ENCODE measurements at regions not wholly inside any gene's neighbourhood (a gene's known extent, or its start where the extent isn't known, plus 50 kb on each side); places are given as distances from the start of the nearest gene placed in this dataset.
"Not testable (repeated sequence)": the region's sequence is repeated elsewhere in the genome, so short reads cannot be mapped to it uniquely, and the experiment has no call there.

DNA sequence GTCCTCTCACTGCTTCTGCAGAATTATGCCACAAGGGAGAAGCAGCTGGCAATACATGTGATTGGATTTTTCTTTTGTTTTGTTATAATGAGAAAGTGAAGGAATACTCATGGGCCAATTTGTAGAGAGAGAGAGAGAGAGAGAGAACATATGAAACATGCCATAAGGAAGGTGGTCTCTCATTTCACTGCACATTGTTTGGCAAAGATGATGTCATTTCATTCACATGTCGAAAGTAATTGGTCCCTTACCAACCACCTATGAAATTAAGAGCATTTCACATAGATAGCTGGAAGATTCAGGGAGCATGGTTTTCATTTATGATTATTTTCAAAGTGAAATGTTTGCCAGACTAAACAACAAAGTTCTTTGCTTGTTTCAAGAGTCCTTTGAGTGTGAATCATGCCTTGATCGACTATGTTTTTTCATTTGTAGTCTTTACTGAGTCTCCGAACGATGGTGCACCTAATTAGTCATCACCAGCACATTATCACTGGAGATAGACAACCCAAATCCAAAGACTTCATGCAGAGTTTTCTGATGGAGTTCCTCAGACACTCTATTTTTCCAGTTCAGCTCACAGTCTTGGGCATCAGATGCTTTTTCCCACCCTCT, 130.1 kb upstream of the ZEB1 start:
- no peak for DNase-seq

DNA sequence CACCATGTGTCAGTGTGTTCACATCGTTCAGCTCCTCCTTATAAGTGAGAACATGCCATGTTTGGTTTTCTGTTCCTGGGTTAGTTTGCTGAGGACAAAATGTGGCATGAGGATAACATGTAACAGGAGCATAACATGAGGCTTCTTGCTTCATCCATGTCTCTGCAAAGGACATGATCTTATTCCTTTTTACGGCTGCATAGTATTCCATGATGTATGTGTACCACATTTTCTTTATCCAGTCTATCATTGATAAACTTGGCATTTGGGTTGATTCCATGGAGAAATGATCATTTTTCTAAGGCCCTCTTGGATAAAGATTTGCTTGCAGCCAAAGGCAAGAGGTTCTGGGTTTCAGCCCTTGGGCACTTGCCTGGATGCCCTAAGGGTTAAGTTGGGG, 128.5 kb upstream of the ZEB1 start:
- no peak for DNase-seq

- DNase-seq = no peak
Measured at GRCh38 chr10:31192475-31192874, 126.5 kb upstream of the ZEB1 start.

- no peak for DNase-seq
Measured at GRCh38 chr10:31194986-31195385, 124.0 kb upstream of the ZEB1 start.

- no peak for DNase-seq
Measured at GRCh38 chr10:31197886-31198285, 121.1 kb upstream of the ZEB1 start.

DNA sequence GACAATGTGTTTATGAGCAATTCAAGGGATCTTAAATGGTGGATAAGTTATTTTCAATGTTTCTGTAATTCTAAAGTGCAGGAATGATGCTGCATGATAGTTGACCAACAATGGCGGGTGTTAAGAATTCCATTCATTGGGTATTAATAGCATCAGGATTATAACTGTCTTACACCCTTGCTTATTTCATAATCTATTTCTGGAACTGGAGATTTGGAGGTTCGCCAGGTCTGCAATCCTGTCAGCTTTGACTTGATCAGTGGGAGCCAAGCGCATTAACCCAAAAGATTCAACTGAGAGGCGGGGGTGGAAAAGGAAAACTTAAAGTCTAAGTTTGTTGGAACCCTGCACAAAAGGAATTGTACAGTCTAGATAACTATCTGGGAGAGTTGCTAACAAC, 114.9 kb upstream of the ZEB1 start:
- DNase-seq = no peak

- no peak for DNase-seq
Measured at GRCh38 chr10:31207636-31208035, 111.4 kb upstream of the ZEB1 start.

DNA sequence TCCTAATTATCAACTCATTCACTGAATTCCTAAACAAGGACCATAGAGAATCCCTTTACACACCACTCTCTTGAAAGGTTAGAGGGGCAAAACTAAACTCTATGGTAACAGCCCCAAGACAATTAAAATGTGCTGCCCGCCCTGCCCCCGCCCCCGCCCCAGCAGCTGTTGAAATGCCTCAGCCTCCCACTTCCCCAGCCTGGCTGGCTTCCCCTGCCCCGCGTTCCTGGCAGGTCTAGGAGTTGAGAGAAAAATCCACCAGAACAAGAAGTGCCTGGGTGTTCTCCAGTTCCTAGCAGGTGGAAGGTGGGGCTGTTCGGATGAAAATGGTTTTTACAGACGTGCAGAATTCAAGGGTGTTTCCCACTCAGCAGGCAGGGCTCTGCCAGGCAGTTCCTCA, 109.5 kb upstream of the ZEB1 start:
- no peak for DNase-seq

DNA sequence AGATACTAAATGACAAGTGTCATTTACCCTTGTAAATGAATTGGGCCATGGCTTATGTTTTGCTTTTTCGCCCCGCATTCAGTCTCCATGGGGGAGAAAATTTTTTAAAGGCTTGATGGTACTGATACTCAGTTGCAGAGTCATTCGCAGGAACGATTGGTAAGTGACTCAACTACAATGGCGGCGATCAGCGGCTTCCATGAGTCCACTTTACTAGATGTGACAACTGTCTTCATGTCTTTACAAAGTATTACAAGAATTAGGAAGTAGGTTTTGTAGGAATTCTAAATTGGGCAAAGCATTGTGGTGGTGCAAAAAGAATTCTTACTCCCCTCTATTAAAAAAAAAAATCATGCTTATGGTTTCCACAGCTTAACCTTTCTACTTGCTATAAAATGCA, 108.8 kb upstream of the ZEB1 start:
- DNase-seq = no peak

DNA sequence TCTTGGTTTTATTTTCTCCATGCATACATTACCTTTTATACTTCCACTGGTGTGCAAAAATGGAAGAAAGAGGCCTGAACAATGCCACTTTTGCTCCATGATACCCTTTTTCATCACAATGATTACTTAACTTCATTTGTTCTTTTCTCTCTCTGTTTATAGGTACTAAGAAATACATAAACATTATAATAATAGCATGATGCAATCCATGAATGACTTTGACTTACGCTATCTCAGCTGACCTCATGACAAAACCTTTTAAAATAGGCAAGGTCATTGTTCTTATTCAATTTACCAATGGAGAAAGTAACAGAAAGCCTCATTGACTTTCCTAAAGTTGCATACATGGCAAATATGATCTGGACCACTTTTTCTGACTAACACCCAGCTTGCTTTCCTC, 105.1 kb upstream of the ZEB1 start:
- no peak for DNase-seq

GRCh38 chr10:31215052-31215451, 104.0 kb upstream of the ZEB1 start:
- peak; percentile 27 for DNase-seq

GRCh38 chr10:31219306-31219705, 99.7 kb upstream of the ZEB1 start:
- no peak for DNase-seq

GRCh38 chr10:31228780-31229179, 90.2 kb upstream of the ZEB1 start:
- not testable (repeated sequence) for DNase-seq

DNA sequence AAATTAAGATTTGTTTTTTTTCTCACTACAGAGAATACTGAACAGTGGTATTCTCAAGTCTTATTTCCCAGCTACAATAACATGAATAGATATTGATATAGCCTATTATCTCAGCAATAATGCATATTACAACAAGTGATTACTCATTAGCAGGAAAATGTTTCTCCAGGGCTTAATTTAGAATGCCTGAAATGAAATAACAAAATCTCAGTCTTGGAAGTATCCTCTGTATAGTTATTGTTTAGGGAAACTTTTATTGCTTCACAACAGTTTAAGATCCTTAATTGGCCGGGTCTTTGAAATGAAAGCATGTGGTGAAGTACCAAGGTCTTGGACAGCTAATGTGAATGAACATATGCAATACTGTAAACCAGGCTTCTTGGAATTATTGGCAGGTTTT, 79.1 kb upstream of the ZEB1 start:
- DNase-seq = no peak

DNA sequence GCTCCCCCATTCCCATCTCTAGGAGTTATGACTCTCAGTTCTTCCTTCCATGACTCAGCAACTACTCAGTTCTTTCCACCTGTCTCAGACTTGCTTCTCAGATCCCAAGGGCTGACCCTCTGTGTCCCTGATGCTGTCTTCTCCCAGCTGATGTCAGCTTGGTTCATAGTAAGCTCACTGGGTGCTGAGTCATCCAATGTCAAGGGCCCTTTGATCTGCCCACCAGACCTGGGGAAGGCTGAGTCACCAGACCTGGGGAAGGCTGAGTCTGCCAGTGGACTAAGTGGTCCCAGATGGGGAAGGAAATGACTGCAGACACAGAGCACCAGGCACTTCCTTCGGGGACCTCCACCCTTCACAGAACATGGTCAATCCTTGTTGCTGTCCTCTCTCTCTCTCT, 76.1 kb upstream of the ZEB1 start:
- DNase-seq = peak; percentile 47

DNA sequence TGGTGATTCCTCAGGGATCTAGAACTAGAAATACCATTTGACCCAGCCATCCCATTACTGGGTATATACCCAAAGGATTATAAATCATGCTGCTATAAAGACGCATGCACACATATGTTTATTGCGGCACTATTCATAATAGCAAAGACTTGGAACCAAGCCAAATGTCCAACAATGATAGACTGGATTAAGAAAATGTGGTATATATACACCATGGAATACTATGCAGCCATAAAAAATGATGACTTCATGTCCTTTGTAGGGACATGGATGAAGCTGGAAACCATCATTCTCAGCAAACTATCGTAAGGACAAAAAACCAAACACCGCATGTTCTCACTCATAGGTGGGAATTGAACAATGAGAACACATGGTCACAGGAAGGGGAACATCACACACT, 67.9 kb upstream of the ZEB1 start:
- DNase-seq = not testable (repeated sequence)

DNA sequence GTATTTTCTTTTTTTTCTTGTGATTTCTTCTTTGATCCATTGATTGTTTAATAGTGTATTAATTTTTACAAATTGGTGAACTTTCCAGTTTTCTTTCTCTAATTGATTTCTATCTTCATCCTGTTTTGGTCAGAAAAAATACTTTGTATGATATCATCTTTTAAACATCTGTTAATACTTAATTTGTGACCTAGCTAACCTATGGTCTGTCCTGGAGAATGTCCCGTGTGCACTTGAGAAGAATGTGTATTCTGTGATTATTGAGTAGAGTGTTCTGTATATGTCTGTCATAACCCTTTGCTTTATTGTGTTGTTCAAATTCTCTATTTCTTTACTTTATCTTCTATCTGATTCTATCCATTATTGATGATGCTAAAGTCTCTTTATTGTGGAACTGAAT, 65.8 kb upstream of the ZEB1 start:
- DNase-seq = no peak

DNA sequence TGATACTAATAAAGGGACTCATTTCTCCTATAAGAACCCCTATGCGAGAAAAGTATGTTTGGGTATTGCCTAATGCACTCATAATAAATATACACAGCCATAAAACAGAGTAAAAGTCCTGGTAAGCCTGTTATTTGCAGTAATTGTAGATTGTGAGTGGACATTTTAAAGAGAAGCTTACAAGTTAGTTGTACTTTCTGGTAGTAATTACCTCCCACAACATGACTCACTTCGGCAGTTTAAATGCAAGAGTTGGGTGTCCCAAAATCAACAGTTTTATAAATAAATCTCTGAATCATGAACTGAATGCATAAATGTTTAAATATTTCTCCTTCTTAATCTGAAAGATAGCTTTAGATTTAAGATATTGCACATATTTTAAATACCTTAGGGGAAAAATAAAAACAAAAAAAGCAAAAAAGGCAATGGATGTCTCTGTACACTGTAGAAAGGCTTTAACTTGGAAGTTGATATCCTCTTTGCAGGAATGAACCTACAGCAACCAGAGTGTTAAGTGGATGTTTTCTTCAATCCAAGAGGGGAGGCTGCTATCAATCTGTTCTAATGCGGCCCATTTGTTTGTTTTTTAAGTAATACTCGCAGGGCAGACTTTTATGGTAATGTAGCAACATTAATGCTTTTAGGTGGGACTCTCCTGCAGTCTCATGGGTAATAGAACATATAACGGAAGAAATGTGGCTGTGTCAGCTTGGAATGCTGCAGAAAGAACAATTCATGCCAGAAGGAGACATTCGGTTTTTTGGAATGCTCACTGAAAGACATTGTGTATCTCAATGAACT, 57.3 kb upstream of the ZEB1 start:
- DNase-seq = no peak

- no peak for DNase-seq
Measured at GRCh38 chr10:31262672-31263071, 56.3 kb upstream of the ZEB1 start.

DNA sequence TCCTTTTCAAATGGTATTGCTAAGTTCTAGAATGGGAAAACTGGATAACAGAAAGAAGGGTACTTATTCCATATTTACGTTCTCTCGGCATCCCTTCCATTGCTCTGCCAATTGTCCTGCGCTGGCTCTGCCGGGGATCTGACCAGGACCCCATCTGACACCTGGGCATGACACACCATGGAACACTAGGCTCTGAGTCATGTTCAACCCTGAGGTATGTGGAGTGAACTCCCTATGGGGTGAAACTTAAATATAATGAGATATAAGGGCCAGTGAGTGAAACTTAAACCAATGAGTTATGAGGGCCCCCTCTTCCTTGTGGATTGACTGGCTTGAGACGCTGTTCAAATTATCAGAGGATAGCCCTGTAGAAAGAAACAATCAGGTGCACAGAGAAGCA, 55.1 kb upstream of the ZEB1 start:
- no peak for DNase-seq

GRCh38 chr10:31268444-31269303, 50.3 kb upstream of the ZEB1 start:
- DNase-seq = no peak

Data from OCI-M1 (cell line).